ENCODE measurements at regions not wholly inside any gene's neighbourhood (a gene's known extent, or its start where the extent isn't known, plus 50 kb on each side); places are given as distances from the start of the nearest gene placed in this dataset.

GRCh38 chr20:51914758-51915157 lies 112.4 kb upstream of the SALL4 start:
- no peak for ATAC-seq (ENCODE audit: low read depth)
- no peak overlapping the region for H3K27ac ChIP-seq (ENCODE audit: poor library complexity, severe bottlenecking)

DNA sequence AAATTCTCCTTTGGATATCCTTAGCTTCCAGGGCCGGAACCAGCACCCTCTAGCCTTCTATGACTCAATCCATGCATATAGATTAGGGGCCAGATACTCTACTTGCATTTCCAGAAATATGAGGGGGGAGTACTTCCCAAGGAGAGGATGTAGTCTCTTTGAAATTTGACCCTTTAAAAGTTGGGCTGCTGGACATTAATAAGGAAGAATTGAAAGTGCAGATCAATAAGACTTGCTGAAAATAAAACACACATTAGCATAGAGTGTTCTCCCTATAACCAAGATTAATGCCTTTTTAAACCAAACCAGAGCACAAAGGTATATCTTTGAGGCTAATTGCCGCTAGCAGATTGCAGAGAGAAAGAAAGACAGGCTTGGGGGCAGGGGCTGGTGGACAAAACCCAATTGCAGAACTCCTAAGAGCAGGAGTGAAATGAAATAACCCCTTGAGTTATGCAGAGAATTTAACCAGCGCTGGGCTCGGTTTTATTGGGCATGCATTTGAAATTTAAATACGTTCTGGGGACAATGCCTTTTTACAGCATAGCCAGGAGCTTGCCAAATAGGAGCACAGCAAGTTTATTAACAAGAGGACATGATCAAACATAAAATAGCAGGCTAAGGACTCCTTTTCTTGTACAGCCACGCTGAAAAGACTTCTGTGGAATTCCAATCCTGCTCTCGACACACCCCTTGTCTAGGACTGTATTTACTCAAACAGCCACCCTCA lies 108.2 kb upstream of the SALL4 start:
- H3K27ac ChIP-seq (ENCODE audit: poor library complexity, severe bottlenecking) = peak overlapping the region; percentile 77
- DNase-seq (ENCODE audit: low spot score) (no peak), ATAC-seq (ENCODE audit: low read depth) (peak; percentile 83)
- no peak overlapping the region for H3K4me3 ChIP-seq (ENCODE audit: severe bottlenecking)
- no peaks in the 10 kb centered on the region for H3K9me3 ChIP-seq (ENCODE audit: severe bottlenecking)
- no peaks in the 10 kb centered on the region for H3K36me3 ChIP-seq (ENCODE audit: low read depth)
- no peak for TF ChIP-seq CTCF (IDR thresholded peaks at IDR 0.05; ENCODE audit: poor library complexity, severe bottlenecking)
- H3K27me3 ChIP-seq (ENCODE audit: insufficient read depth, poor library complexity, severe bottlenecking) = no peaks in the 10 kb centered on the region
- peaks cover 22% of the 10 kb centered on the region for H3K4me1 ChIP-seq (ENCODE audit: insufficient read depth, poor library complexity, severe bottlenecking)

More at GRCh38 chr20:51914758-51915157, 112.4 kb upstream of the SALL4 start:
- Histone ChIP-seq H3K27me3 (ENCODE audit: insufficient read depth, poor library complexity, severe bottlenecking) (no peaks in the 10 kb centered on the region), H3K9me3 (ENCODE audit: severe bottlenecking) (no peaks in the 10 kb centered on the region), H3K36me3 (ENCODE audit: low read depth) (no peaks in the 10 kb centered on the region), H3K4me1 (ENCODE audit: insufficient read depth, poor library complexity, severe bottlenecking) (peaks cover 21% of the 10 kb centered on the region), H3K4me3 (ENCODE audit: severe bottlenecking) (no peak overlapping the region)
- no peak for DNase-seq (ENCODE audit: low spot score)
- no peak for TF ChIP-seq CTCF (IDR thresholded peaks at IDR 0.05; ENCODE audit: poor library complexity, severe bottlenecking)

- ATAC-seq (ENCODE audit: low read depth) (no peak), DNase-seq (ENCODE audit: low spot score) (no peak)
- no peaks in the 10 kb centered on the region for H3K27me3 ChIP-seq (ENCODE audit: insufficient read depth, poor library complexity, severe bottlenecking)
- peaks cover 26% of the 10 kb centered on the region for H3K4me1 ChIP-seq (ENCODE audit: insufficient read depth, poor library complexity, severe bottlenecking)
- no peak overlapping the region for H3K27ac ChIP-seq (ENCODE audit: poor library complexity, severe bottlenecking)
- no peaks in the 10 kb centered on the region for H3K9me3 ChIP-seq (ENCODE audit: severe bottlenecking)
- H3K4me3 ChIP-seq (ENCODE audit: severe bottlenecking) = no peak overlapping the region
- no peak for TF ChIP-seq CTCF (IDR thresholded peaks at IDR 0.05; ENCODE audit: poor library complexity, severe bottlenecking)
- no peaks in the 10 kb centered on the region for H3K36me3 ChIP-seq (ENCODE audit: low read depth)
These were observed 104.4 kb upstream of the SALL4 start for GRCh38 chr20:51906679-51907078.

- Histone ChIP-seq H3K27me3 (ENCODE audit: insufficient read depth, poor library complexity, severe bottlenecking) (no peaks in the 10 kb centered on the region), H3K9me3 (ENCODE audit: severe bottlenecking) (no peaks in the 10 kb centered on the region), H3K27ac (ENCODE audit: poor library complexity, severe bottlenecking) (no peak overlapping the region), H3K36me3 (ENCODE audit: low read depth) (no peaks in the 10 kb centered on the region), H3K4me3 (ENCODE audit: severe bottlenecking) (no peak overlapping the region), H3K4me1 (ENCODE audit: insufficient read depth, poor library complexity, severe bottlenecking) (peaks cover 22% of the 10 kb centered on the region)
- no peak for TF ChIP-seq CTCF (IDR thresholded peaks at IDR 0.05; ENCODE audit: poor library complexity, severe bottlenecking)
- no peak for ATAC-seq (ENCODE audit: low read depth)
- no peak for DNase-seq (ENCODE audit: low spot score)
These were observed 103.7 kb upstream of the SALL4 start for GRCh38 chr20:51906049-51906448.

GRCh38 chr20:51902933-51903332 lies 100.6 kb upstream of the SALL4 start:
- no peak for ATAC-seq (ENCODE audit: low read depth)
- H3K36me3 ChIP-seq (ENCODE audit: low read depth) = no peaks in the 10 kb centered on the region
- DNase-seq (ENCODE audit: low spot score) = no peak
- H3K27me3 ChIP-seq (ENCODE audit: insufficient read depth, poor library complexity, severe bottlenecking) = no peaks in the 10 kb centered on the region
- no peak overlapping the region for H3K4me3 ChIP-seq (ENCODE audit: severe bottlenecking)
- TF ChIP-seq CTCF (IDR thresholded peaks at IDR 0.05; ENCODE audit: poor library complexity, severe bottlenecking) = no peak
- no peak overlapping the region for H3K27ac ChIP-seq (ENCODE audit: poor library complexity, severe bottlenecking)
- H3K4me1 ChIP-seq (ENCODE audit: insufficient read depth, poor library complexity, severe bottlenecking) = peaks cover 4% of the 10 kb centered on the region
- no peaks in the 10 kb centered on the region for H3K9me3 ChIP-seq (ENCODE audit: severe bottlenecking)
